ENCODE measurements at regions not wholly inside any gene's neighbourhood (a gene's known extent, or its start where the extent isn't known, plus 50 kb on each side); places are given as distances from the start of the nearest gene placed in this dataset.
"Not testable (repeated sequence)": the region's sequence is repeated elsewhere in the genome, so short reads cannot be mapped to it uniquely, and the experiment has no call there.

- Histone ChIP-seq H3K27me3 (ENCODE audit: insufficient read depth, poor library complexity, severe bottlenecking) (no peaks in the 10 kb centered on the region), H3K4me3 (ENCODE audit: severe bottlenecking) (no peak overlapping the region), H3K27ac (ENCODE audit: poor library complexity, severe bottlenecking) (no peak overlapping the region), H3K4me1 (ENCODE audit: insufficient read depth, poor library complexity, severe bottlenecking) (no peaks in the 10 kb centered on the region), H3K9me3 (ENCODE audit: severe bottlenecking) (no peaks in the 10 kb centered on the region), H3K36me3 (ENCODE audit: low read depth) (no peaks in the 10 kb centered on the region)
- ATAC-seq (ENCODE audit: low read depth) (no peak), DNase-seq (ENCODE audit: low spot score) (no peak)
- TF ChIP-seq CTCF (IDR thresholded peaks at IDR 0.05; ENCODE audit: poor library complexity, severe bottlenecking) = no peak
Observed at GRCh38 chr5:29485333-29485732, 1708.2 kb upstream of the CDH6 start.

- Histone ChIP-seq H3K9me3 (ENCODE audit: severe bottlenecking) (no peaks in the 10 kb centered on the region), H3K27ac (ENCODE audit: poor library complexity, severe bottlenecking) (no peak overlapping the region), H3K27me3 (ENCODE audit: insufficient read depth, poor library complexity, severe bottlenecking) (peaks cover 4% of the 10 kb centered on the region), H3K4me1 (ENCODE audit: insufficient read depth, poor library complexity, severe bottlenecking) (peaks cover 5% of the 10 kb centered on the region), H3K4me3 (ENCODE audit: severe bottlenecking) (no peak overlapping the region), H3K36me3 (ENCODE audit: low read depth) (no peaks in the 10 kb centered on the region)
- TF ChIP-seq CTCF (IDR thresholded peaks at IDR 0.05; ENCODE audit: poor library complexity, severe bottlenecking) = no peak
- ATAC-seq (ENCODE audit: low read depth) = no peak
- DNase-seq (ENCODE audit: low spot score) = no peak
Observed at GRCh38 chr5:29469581-29469980, 1723.9 kb upstream of the CDH6 start.

GRCh38 chr5:29462241-29462640 is 1731.2 kb upstream of the CDH6 start:
- Histone ChIP-seq H3K4me3 (ENCODE audit: severe bottlenecking) (no peak overlapping the region), H3K36me3 (ENCODE audit: low read depth) (no peaks in the 10 kb centered on the region), H3K4me1 (ENCODE audit: insufficient read depth, poor library complexity, severe bottlenecking) (no peaks in the 10 kb centered on the region), H3K27ac (ENCODE audit: poor library complexity, severe bottlenecking) (no peak overlapping the region), H3K27me3 (ENCODE audit: insufficient read depth, poor library complexity, severe bottlenecking) (no peaks in the 10 kb centered on the region), H3K9me3 (ENCODE audit: severe bottlenecking) (no peaks in the 10 kb centered on the region)
- no peak for DNase-seq (ENCODE audit: low spot score)
- no peak for TF ChIP-seq CTCF (IDR thresholded peaks at IDR 0.05; ENCODE audit: poor library complexity, severe bottlenecking)
- ATAC-seq (ENCODE audit: low read depth) = no peak

- TF ChIP-seq CTCF (IDR thresholded peaks at IDR 0.05; ENCODE audit: poor library complexity, severe bottlenecking) = no peak
- no peak for ATAC-seq (ENCODE audit: low read depth)
Observed at GRCh38 chr5:29460971-29461559, 1732.4 kb upstream of the CDH6 start.

GRCh38 chr5:29451004-29451403 is 1742.5 kb upstream of the CDH6 start:
- H3K27me3 ChIP-seq (ENCODE audit: insufficient read depth, poor library complexity, severe bottlenecking); DNase-seq (ENCODE audit: low spot score); H3K9me3 ChIP-seq (ENCODE audit: severe bottlenecking); H3K27ac ChIP-seq (ENCODE audit: poor library complexity, severe bottlenecking); H3K36me3 ChIP-seq (ENCODE audit: low read depth); H3K4me1 ChIP-seq (ENCODE audit: insufficient read depth, poor library complexity, severe bottlenecking); ATAC-seq (ENCODE audit: low read depth); H3K4me3 ChIP-seq (ENCODE audit: severe bottlenecking): not testable (repeated sequence)

More at GRCh38 chr5:29460971-29461559, 1732.4 kb upstream of the CDH6 start:
- no peak overlapping the region for H3K4me3 ChIP-seq (ENCODE audit: severe bottlenecking)
- H3K4me1 ChIP-seq (ENCODE audit: insufficient read depth, poor library complexity, severe bottlenecking) = no peaks in the 10 kb centered on the region
- no peaks in the 10 kb centered on the region for H3K36me3 ChIP-seq (ENCODE audit: low read depth)
- DNase-seq (ENCODE audit: low spot score) = no peak
- H3K9me3 ChIP-seq (ENCODE audit: severe bottlenecking) = no peaks in the 10 kb centered on the region
- no peaks in the 10 kb centered on the region for H3K27me3 ChIP-seq (ENCODE audit: insufficient read depth, poor library complexity, severe bottlenecking)
- H3K27ac ChIP-seq (ENCODE audit: poor library complexity, severe bottlenecking) = no peak overlapping the region
